ENCODE measurements at regions not wholly inside any gene's neighbourhood (a gene's known extent, or its start where the extent isn't known, plus 50 kb on each side); places are given as distances from the start of the nearest gene placed in this dataset.

- dilution Hi-C loops (cut with MboI; ENCODE audit: extremely low pct_ligation_motif_present, low sequenced_read_pairs) = no loop called here
- no peak overlapping the region for H3K4me2 ChIP-seq (ENCODE audit: control insufficient read depth, extremely low read depth, insufficient read depth, low read depth, low read length)
- no peak overlapping the region for H3K9ac ChIP-seq (ENCODE audit: control insufficient read depth, extremely low read depth, insufficient read depth, low read length)
- DNase-seq (ENCODE audit: low read depth, low spot score) = no peak
- H3K27ac ChIP-seq (ENCODE audit: control insufficient read depth, insufficient read depth, low read length) = no peak overlapping the region
- no peaks in the 10 kb centered on the region for H3K9me3 ChIP-seq (ENCODE audit: control insufficient read depth, low read depth, low read length)
- no peaks in the 10 kb centered on the region for H4K20me1 ChIP-seq (ENCODE audit: control insufficient read depth, extremely low read depth, insufficient read depth, low read length)
- H3K4me3 ChIP-seq (ENCODE audit: control insufficient read depth in 2 of 3, extremely low read depth in 1 of 3, insufficient read depth in 2 of 3, low read depth in 1 of 3, low read length in 3 of 3) = no peak overlapping the region
- no peaks in the 10 kb centered on the region for H3K9me1 ChIP-seq (ENCODE audit: control insufficient read depth, extremely low read depth, insufficient read depth, low read length)
- no peaks in the 10 kb centered on the region for H3K27me3 ChIP-seq (ENCODE audit: control insufficient read depth, extremely low read depth, insufficient read depth, low read length)
- no peak for TF ChIP-seq EZH2 (IDR thresholded peaks at IDR 0.05; ENCODE audit: low read length)
- TF ChIP-seq, protein P1, sequence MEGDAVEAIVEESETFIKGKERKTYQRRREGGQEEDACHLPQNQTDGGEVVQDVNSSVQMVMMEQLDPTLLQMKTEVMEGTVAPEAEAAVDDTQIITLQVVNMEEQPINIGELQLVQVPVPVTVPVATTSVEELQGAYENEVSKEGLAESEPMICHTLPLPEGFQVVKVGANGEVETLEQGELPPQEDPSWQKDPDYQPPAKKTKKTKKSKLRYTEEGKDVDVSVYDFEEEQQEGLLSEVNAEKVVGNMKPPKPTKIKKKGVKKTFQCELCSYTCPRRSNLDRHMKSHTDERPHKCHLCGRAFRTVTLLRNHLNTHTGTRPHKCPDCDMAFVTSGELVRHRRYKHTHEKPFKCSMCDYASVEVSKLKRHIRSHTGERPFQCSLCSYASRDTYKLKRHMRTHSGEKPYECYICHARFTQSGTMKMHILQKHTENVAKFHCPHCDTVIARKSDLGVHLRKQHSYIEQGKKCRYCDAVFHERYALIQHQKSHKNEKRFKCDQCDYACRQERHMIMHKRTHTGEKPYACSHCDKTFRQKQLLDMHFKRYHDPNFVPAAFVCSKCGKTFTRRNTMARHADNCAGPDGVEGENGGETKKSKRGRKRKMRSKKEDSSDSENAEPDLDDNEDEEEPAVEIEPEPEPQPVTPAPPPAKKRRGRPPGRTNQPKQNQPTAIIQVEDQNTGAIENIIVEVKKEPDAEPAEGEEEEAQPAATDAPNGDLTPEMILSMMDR (optimal IDR thresholded peaks at IDR 0.05 in 1 of 3, IDR thresholded peaks at IDR 0.05 in 1 of 3, conservative IDR thresholded peaks at IDR 0.05 in 1 of 3; ENCODE audit: extremely low read depth in 1 of 3, insufficient read depth in 2 of 3, low read length in 3 of 3) = no peak
- no peaks in the 10 kb centered on the region for H3K36me3 ChIP-seq (ENCODE audit: control insufficient read depth in 2 of 2, extremely low read depth in 1 of 2, insufficient read depth in 2 of 2, low read length in 2 of 2)
- no peak overlapping the region for H2AFZ ChIP-seq (ENCODE audit: control insufficient read depth, low read length)
- H3K4me1 ChIP-seq (ENCODE audit: control insufficient read depth, extremely low read depth, insufficient read depth, low read length) = peaks cover 3% of the 10 kb centered on the region
- no peaks in the 10 kb centered on the region for H3K79me2 ChIP-seq (ENCODE audit: control insufficient read depth, insufficient read depth, low read length)
- no peak for FAIRE-seq
Observed at GRCh38 chr9:90309809-90310520, 332.7 kb downstream of the DIRAS2 start.

- FAIRE-seq (no peak), DNase-seq (ENCODE audit: low read depth, low spot score) (no peak)
- H3K9me3 ChIP-seq (ENCODE audit: control insufficient read depth, low read depth, low read length) = no peaks in the 10 kb centered on the region
- H3K4me1 ChIP-seq (ENCODE audit: control insufficient read depth, extremely low read depth, insufficient read depth, low read length) = no peaks in the 10 kb centered on the region
- TF ChIP-seq, protein P1 (optimal IDR thresholded peaks at IDR 0.05 in 1 of 3, IDR thresholded peaks at IDR 0.05 in 1 of 3, conservative IDR thresholded peaks at IDR 0.05 in 1 of 3; ENCODE audit: extremely low read depth in 1 of 3, insufficient read depth in 2 of 3, low read length in 3 of 3) = no peak
- TF ChIP-seq EZH2 (IDR thresholded peaks at IDR 0.05; ENCODE audit: low read length) = no peak
- no peaks in the 10 kb centered on the region for H3K9me1 ChIP-seq (ENCODE audit: control insufficient read depth, extremely low read depth, insufficient read depth, low read length)
- no peak overlapping the region for H3K4me2 ChIP-seq (ENCODE audit: control insufficient read depth, extremely low read depth, insufficient read depth, low read depth, low read length)
- no peaks in the 10 kb centered on the region for H3K27me3 ChIP-seq (ENCODE audit: control insufficient read depth, extremely low read depth, insufficient read depth, low read length)
- dilution Hi-C loops (cut with MboI; ENCODE audit: extremely low pct_ligation_motif_present, low sequenced_read_pairs) = no loop called here
- no peaks in the 10 kb centered on the region for H4K20me1 ChIP-seq (ENCODE audit: control insufficient read depth, extremely low read depth, insufficient read depth, low read length)
- no peaks in the 10 kb centered on the region for H3K36me3 ChIP-seq (ENCODE audit: control insufficient read depth in 2 of 2, extremely low read depth in 1 of 2, insufficient read depth in 2 of 2, low read length in 2 of 2)
- H3K4me3 ChIP-seq (ENCODE audit: control insufficient read depth in 2 of 3, extremely low read depth in 1 of 3, insufficient read depth in 2 of 3, low read depth in 1 of 3, low read length in 3 of 3) = no peak overlapping the region
- no peaks in the 10 kb centered on the region for H3K79me2 ChIP-seq (ENCODE audit: control insufficient read depth, insufficient read depth, low read length)
- no peak overlapping the region for H3K9ac ChIP-seq (ENCODE audit: control insufficient read depth, extremely low read depth, insufficient read depth, low read length)
- H3K27ac ChIP-seq (ENCODE audit: control insufficient read depth, insufficient read depth, low read length) = no peak overlapping the region
- no peak overlapping the region for H2AFZ ChIP-seq (ENCODE audit: control insufficient read depth, low read length)
Observed at GRCh38 chr9:90310521-90310876, 332.1 kb downstream of the DIRAS2 start.

All from keratinocyte (primary cell).